A204.1 (cell line): ENCODE measurements at regions not wholly inside any gene's neighbourhood (a gene's known extent, or its start where the extent isn't known, plus 50 kb on each side); places are given as distances from the start of the nearest gene placed in this dataset.

Source experiments
- FAIRE-seq: peaks from 2 replicates; lab custom pipeline; 2012; peaks lifted over from hg19 to GRCh38; lab: Jason Lieb, UNC

DNA sequence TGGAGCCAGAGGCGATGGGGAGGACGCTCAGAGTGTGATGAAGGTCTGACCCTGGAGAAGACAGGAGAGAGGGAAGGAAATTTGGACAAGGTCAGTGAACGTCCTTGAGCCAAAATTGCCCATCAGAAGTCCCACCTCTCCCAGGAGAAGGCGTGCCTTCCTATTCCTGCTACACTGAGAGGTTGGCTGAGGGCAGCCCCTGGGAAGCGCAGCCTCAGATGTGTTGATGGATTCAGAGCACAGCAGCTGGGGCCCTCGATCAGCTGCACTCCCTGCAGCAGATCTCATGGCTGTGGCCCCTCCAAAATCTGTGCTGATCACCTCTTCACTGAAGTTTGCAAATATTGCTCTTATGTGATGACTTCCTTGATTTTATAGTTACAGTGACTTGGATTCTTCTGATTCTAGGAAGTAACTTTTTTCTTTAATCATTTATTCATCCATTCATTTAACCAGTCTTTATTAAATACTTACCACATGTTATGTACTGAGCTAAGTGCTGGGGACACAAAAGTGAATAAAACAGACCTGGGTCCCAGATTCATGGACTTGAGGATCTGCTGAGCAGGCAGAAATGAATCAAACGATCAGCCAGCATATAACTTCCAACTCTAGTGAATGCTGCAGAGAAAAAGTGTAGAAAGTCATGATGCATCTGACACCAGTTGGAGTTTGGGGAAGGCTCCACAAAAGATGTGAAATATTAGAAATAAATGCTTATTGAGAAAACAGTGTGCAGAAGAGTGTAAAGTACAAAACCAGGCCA, 69.6 kb upstream of the ARMC2 start:
- no peak for FAIRE-seq

GRCh38 chr6:108779536-108780275, 68.5 kb upstream of the ARMC2 start:
- FAIRE-seq, result no peak

DNA sequence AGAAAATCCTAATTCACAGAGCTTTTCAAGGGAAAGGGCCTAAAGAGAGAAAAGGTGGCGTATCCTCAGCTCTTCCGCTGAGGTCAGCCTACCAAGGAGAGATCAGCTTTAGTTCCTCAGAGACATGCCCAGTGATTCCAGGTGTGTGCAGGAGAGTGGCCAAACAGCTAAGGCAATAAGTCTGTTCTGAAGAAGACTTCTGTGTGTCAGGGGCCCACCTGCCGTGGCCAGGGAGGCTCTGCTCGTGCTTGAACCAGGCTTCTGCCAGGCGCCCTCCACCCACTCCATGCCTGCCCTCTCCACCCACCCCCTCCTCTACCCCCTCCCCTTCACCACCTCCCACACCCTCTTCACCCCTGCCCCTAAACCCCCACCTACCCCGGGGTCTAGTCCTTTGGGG, 67.4 kb upstream of the ARMC2 start:
- FAIRE-seq, result no peak

DNA sequence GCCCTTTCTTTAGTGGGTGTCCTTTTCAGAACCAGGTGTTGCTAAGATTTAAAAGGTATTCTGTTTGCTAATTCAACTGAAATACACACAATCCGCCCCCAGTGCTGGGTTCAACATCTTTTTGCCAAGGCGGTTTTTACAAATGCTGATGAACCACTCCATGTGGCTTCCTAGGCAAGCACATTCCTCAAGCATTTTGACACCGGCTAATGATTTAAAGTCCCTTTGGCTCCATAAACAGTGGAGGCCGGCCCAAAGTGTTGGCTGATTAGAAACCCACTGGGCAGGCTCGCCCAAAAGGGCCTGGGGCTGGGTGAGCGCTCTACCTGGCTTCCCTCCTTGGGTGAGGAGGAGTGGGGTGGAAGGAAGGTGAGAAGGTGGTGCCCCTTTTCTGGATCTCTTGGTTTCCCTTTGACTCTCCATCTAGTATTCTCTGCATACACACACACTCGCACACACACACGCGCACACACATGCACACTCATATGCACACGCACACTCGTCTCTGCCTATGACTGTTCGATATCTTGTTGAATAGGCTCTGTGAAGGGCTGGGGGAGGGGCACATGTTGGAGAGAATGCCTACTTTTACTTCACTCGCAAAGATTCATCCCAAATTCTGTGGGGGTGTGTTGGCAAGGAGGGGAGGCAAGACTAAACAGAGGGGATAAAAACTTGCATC, 66.7 kb upstream of the ARMC2 start:
- FAIRE-seq, result no peak

DNA sequence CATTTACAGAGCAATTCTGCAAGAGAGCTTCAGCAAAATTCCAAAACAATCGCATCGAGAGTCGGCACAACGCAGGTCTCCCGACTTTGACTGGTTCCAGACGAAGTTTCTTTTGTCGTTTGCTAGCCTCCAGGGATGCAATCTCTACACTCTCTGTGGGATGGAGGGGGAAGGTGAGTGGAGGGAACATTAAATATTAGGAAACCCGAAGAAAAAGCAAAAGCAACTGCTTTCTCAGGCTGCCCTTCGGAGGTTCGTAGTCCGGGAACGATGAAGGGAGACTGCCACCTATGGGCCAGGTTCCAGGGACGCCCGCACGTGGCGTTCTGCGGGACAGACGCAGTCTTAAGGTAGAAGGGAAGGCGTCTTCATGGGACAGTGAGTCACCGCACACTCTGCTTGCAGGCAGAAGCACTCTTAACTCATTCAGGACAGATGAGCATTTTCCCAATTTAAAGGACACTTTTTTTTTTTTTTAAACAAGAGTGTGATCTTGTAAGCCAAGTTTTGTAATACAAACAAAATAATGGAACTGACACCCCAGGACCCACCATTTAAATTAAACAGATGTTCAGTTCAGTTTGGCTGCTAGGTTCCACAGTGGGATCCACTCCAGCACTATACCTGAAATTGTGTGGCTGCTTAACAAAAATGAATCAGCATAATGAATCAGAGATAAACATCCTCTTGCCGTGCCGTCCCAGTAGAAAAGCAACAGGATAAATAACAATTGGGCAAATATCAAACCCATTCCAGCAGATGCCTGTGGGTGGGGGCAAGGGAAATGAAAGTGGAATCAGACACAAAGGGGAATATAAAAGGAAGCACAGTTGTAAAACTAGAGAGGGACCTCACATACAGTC, 65.8 kb upstream of the ARMC2 start:
- FAIRE-seq, result no peak

- no peak for FAIRE-seq
Observed at GRCh38 chr6:108785653-108786052, 62.6 kb upstream of the ARMC2 start.

GRCh38 chr6:108788416-108788815, 59.8 kb upstream of the ARMC2 start:
- peak; percentile 23 for FAIRE-seq

- FAIRE-seq, result no peak
Observed at GRCh38 chr6:108789475-108789874, 58.7 kb upstream of the ARMC2 start.

DNA sequence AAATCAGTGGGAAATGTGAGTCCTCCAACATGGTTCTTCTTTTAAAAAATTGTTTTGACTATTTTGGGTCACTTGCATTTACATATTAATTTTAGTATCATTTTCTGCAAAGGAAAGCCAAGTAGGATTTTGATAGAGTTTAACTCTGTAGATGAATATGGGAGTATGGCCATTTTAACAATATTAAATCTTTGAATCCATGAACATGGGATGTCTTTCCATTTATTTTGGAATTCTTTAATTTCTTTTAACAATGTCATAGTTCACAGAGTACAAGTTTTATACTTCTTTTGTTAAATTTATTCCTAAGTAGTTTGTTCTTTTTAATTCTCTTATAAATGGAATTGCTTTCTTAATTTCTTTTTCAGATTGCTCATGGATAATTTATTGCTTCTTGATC, 56.5 kb upstream of the ARMC2 start:
- FAIRE-seq, result peak; percentile 29

GRCh38 chr6:108793516-108794251, 54.5 kb upstream of the ARMC2 start:
- FAIRE-seq, result no peak

DNA sequence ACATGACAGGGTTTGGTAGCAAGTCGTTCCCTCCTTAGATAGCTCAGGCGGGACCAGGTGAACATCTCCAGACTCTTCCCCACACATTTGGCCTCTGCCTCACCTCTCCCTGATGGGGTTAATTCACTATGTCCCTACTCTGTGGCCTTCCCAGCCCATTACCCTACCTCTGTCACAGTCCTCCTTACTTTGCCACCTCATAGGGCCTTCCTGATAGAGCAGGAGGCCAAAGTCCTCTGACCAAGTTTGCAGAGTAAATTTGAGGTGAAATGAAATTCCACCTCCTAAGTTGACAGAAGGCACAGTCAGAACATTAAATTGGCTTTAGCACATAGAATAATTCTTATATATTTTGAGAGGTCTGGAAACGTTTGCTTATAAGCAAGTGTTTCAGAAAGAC, 53.1 kb upstream of the ARMC2 start:
- FAIRE-seq, result no peak

DNA sequence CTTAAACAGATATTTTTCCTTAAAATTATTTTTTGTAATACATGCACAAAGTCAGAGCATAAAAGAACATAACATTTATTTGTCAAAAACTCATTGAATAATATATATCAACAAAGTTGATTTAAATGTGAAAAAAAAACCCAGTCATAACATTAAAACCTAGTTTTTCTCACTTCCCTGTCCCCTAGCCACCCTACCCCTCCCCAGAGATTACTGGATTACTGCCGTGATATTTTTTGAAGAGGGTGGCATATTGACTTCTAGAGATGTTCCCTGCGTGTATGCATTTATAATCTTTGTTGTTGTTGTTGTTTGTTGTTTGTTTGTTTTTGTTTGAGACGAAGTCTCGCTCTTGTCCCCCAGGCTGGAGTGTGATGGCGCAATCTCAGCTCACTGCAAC, 52.4 kb upstream of the ARMC2 start:
- no peak for FAIRE-seq

DNA sequence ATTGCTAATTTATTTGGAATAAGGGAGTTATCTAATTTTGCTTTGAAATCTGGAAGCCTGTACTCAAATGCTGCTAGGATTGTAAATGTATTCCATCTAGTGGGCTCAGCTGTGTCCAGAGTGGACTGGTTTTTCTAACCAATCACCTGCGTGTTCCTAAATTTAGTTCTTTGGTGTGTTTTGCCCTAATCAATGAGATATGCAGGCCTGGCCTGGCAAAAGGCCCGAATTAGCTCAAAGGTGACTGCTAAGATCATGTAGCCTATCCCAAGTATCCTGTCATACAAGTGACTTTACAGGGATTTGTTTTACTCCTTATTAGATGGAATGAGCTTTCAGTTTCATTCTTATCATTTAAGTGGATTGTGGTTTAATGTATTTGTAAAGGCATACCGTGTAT, 51.3 kb upstream of the ARMC2 start:
- no peak for FAIRE-seq

DNA sequence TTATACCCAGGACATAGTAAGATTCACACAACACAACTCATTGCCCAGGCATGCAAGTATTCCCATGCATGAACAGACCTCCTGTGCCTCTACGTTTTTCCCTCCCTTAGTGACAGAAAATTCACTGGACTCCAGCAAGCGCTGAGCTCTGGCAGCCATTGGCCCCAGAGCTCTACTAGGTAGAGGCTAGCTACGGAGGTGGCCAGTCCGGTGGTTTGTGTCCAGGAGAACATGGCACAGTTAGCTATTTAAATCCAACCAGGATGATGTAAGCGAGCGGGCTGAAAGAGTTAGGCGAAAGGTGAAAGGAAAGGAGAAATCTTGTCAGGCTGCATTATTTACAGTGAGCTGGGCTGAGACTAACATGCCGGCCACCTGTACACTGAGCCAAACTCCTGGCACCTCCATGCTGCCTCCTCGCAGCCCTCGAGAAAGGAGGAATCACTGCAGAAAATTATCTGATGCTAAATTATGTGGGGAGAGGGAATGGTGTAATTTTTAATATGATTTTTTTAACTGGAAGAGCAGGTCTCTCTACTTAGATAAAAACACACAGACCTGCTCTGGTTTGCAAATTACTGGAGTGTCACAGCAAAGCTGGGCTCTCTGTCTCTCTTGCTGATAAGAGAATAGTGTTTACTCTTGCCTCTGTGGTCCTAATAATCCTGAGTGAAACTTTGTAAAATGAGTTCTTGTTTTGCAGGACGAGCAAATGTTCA, 50.1 kb upstream of the ARMC2 start:
- FAIRE-seq, result no peak
